Keratinocyte (primary cell): ENCODE measurements at regions not wholly inside any gene's neighbourhood (a gene's known extent, or its start where the extent isn't known, plus 50 kb on each side); places are given as distances from the start of the nearest gene placed in this dataset.

ENCODE experiments used
- DNase-seq: peaks from one replicate; pipeline ENCODE4 v3.0.0-alpha.2; 2011; ENCODE audit warnings: low read depth, missing footprints, low spot score
- FAIRE-seq: peaks from 2 replicates; lab custom pipeline; 2011; peaks lifted over from hg19 to GRCh38; lab: Jason Lieb, UNC
- H2AFZ ChIP-seq: 2 replicates; pipeline ENCODE4 v1.6.0; 2012; ENCODE audit warnings: low read length, control low read depth, inconsistent platforms; ENCODE audit not compliant: control insufficient read depth
- H3K27ac ChIP-seq: 2 replicates; pipeline ENCODE4 v1.5.1; 2011; ENCODE audit warnings: low read length; ENCODE audit not compliant: control insufficient read depth, insufficient read depth
- H3K27me3 ChIP-seq: 3 replicates; pipeline ENCODE4 v1.6.0; 2011; ENCODE audit warnings: low read length; ENCODE audit not compliant: control insufficient read depth, insufficient read depth; ENCODE audit errors: extremely low read depth
- H3K36me3 ChIP-seq, 2 experiments: 2 replicates in 1 of 2; 3 replicates in 1 of 2; pipeline ENCODE4 v1.5.1; 2011; ENCODE audit warnings: low read length in 2 of 2, mild to moderate bottlenecking in 1 of 2; ENCODE audit not compliant: control insufficient read depth in 2 of 2, insufficient read depth in 2 of 2; ENCODE audit errors: extremely low read depth in 1 of 2
- H3K4me1 ChIP-seq: 3 replicates; pipeline ENCODE4 v1.5.1; 2011; ENCODE audit warnings: low read length; ENCODE audit not compliant: control insufficient read depth, insufficient read depth; ENCODE audit errors: extremely low read depth
- H3K4me2 ChIP-seq: 3 replicates; pipeline ENCODE4 v1.6.0; 2011; ENCODE audit warnings: low read depth, low read length; ENCODE audit not compliant: control insufficient read depth, insufficient read depth; ENCODE audit errors: extremely low read depth
- H3K4me3 ChIP-seq, 3 experiments: fragments of 200-600 bp in 1 of 3; sonication (generic) in 1 of 3; 2 replicates in 2 of 3; 3 replicates in 1 of 3; pipeline ENCODE4 v1.5.1; 2011 to 2016; ENCODE audit warnings: low read length in 3 of 3, mild to moderate bottlenecking in 3 of 3, control low read depth in 2 of 3, inconsistent platforms in 1 of 3, low read depth in 1 of 3, mixed read lengths in 1 of 3, mixed run types in 1 of 3, moderate library complexity in 1 of 3; ENCODE audit not compliant: control insufficient read depth in 2 of 3, insufficient read depth in 2 of 3; ENCODE audit errors: extremely low read depth in 1 of 3
- H3K79me2 ChIP-seq: 2 replicates; pipeline ENCODE4 v1.6.0; 2012; ENCODE audit warnings: low read length; ENCODE audit not compliant: control insufficient read depth, insufficient read depth
- H3K9ac ChIP-seq: 3 replicates; pipeline ENCODE4 v1.6.0; 2011; ENCODE audit warnings: low read length; ENCODE audit not compliant: control insufficient read depth, insufficient read depth; ENCODE audit errors: extremely low read depth
- H3K9me1 ChIP-seq: 3 replicates; pipeline ENCODE4 v1.6.0; 2011; ENCODE audit warnings: low read length; ENCODE audit not compliant: control insufficient read depth, insufficient read depth; ENCODE audit errors: extremely low read depth
- H3K9me3 ChIP-seq: 2 replicates; pipeline ENCODE4 v1.5.1; 2012; ENCODE audit warnings: low read depth, low read length; ENCODE audit not compliant: control insufficient read depth
- H4K20me1 ChIP-seq: 3 replicates; pipeline ENCODE4 v1.6.0; 2011; ENCODE audit warnings: low read length; ENCODE audit not compliant: control insufficient read depth, insufficient read depth; ENCODE audit errors: extremely low read depth
- EZH2 ChIP-seq: IDR thresholded peaks from one replicate; pipeline ENCODE4 v1.6.1; 2012; ENCODE audit warnings: inconsistent platforms, mild to moderate bottlenecking, low read length, moderate library complexity
- dilution Hi-C: fragments of 300-500 bp; cut with MboI; formaldehyde crosslinking; loops from one replicate; pipeline ENCODE4 v1.7.0; 2020; ENCODE audit warnings: low sequenced_read_pairs; ENCODE audit not compliant: extremely low pct_ligation_motif_present
- TF ChIP-seq, protein P1 (sequence below), 3 experiments: IDR thresholded peaks in 1 of 3; conservative IDR thresholded peaks in 1 of 3; optimal IDR thresholded peaks in 1 of 3; 2 replicates in 2 of 3; 3 replicates in 1 of 3; pipeline versions ENCODE3 to v1.5.1; 2011; ENCODE audit warnings: low read length in 3 of 3, mild to moderate bottlenecking in 3 of 3, moderate library complexity in 2 of 3, control low read depth in 1 of 3, inconsistent platforms in 1 of 3; ENCODE audit not compliant: insufficient read depth in 2 of 3; ENCODE audit errors: extremely low read depth in 1 of 3

DNA sequence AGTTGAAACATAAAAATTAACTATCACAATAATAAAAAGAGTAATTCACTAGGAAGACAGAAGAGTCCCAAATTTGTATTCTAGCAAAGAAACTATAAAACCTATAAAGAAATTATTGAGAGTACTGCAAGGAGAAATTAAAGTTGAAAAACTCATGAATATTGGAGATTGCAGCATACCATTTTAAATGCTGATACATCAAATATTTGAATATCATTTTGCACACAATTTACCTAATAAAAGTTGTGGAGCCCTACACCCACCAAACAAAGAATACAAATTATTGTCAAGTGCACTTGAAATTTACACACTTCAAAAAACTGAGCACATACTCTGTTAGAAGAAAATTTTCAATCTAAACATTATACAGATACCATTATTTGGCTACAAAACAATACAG is 531.6 kb upstream of the SMIM21 start:
- Histone ChIP-seq H2AFZ (no peak overlapping the region), H3K27ac (no peak overlapping the region), H3K9ac (no peak overlapping the region), H3K36me3 (no peaks in the 10 kb centered on the region), H3K27me3 (no peaks in the 10 kb centered on the region), H3K4me3 (no peak overlapping the region), H4K20me1 (no peaks in the 10 kb centered on the region), H3K9me3 (no peaks in the 10 kb centered on the region), H3K9me1 (no peaks in the 10 kb centered on the region), H3K4me1 (no peaks in the 10 kb centered on the region), H3K79me2 (no peaks in the 10 kb centered on the region), H3K4me2 (no peak overlapping the region)
- dilution Hi-C loops = no loop called here
- no peak for FAIRE-seq
- no peak for TF ChIP-seq EZH2
- TF ChIP-seq, protein P1, sequence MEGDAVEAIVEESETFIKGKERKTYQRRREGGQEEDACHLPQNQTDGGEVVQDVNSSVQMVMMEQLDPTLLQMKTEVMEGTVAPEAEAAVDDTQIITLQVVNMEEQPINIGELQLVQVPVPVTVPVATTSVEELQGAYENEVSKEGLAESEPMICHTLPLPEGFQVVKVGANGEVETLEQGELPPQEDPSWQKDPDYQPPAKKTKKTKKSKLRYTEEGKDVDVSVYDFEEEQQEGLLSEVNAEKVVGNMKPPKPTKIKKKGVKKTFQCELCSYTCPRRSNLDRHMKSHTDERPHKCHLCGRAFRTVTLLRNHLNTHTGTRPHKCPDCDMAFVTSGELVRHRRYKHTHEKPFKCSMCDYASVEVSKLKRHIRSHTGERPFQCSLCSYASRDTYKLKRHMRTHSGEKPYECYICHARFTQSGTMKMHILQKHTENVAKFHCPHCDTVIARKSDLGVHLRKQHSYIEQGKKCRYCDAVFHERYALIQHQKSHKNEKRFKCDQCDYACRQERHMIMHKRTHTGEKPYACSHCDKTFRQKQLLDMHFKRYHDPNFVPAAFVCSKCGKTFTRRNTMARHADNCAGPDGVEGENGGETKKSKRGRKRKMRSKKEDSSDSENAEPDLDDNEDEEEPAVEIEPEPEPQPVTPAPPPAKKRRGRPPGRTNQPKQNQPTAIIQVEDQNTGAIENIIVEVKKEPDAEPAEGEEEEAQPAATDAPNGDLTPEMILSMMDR (optimal IDR thresholded peaks at IDR 0.05 in 1 of 3, IDR thresholded peaks at IDR 0.05 in 1 of 3, conservative IDR thresholded peaks at IDR 0.05 in 1 of 3; ENCODE audit: extremely low read depth in 1 of 3, insufficient read depth in 2 of 3, low read length in 3 of 3) = no peak
- DNase-seq = no peak

DNA sequence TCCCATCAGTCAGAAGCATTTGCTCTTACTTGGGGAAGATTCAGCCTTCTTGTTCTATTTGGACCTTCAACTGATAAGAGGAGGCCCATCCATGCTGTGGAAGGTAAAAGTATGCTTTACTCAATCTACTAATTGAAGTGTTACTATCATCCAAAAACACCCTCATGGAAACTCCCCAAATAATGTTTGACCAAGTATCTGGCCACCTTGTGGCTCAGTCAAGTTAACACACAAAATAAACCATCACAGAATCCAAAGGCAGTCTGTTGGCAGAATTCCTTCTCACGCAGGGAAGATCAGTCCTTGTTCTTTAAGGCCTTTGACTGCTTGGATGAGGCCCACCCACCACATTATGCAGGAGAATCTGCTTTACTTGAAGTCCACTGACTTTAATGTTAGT is 531.2 kb upstream of the SMIM21 start:
- H3K9me1 ChIP-seq = no peaks in the 10 kb centered on the region
- no peak overlapping the region for H3K27ac ChIP-seq
- H3K4me3 ChIP-seq = no peak overlapping the region
- H3K4me1 ChIP-seq = no peaks in the 10 kb centered on the region
- no peaks in the 10 kb centered on the region for H3K9me3 ChIP-seq
- no peak overlapping the region for H3K9ac ChIP-seq
- no peak for DNase-seq
- no peaks in the 10 kb centered on the region for H3K79me2 ChIP-seq
- no peak for TF ChIP-seq EZH2
- TF ChIP-seq, protein P1 (optimal IDR thresholded peaks at IDR 0.05 in 1 of 3, IDR thresholded peaks at IDR 0.05 in 1 of 3, conservative IDR thresholded peaks at IDR 0.05 in 1 of 3; ENCODE audit: extremely low read depth in 1 of 3, insufficient read depth in 2 of 3, low read length in 3 of 3) = no peak
- no peaks in the 10 kb centered on the region for H3K36me3 ChIP-seq
- no peak overlapping the region for H3K4me2 ChIP-seq
- dilution Hi-C loops = no loop called here
- no peak for FAIRE-seq
- H2AFZ ChIP-seq = no peak overlapping the region
- no peaks in the 10 kb centered on the region for H4K20me1 ChIP-seq
- no peaks in the 10 kb centered on the region for H3K27me3 ChIP-seq
